Activated B cell treated with CpG ODN at 0.5 μM for 24 hours (primary cell): ENCODE measurements at regions not wholly inside any gene's neighbourhood (a gene's known extent, or its start where the extent isn't known, plus 50 kb on each side); places are given as distances from the start of the nearest gene placed in this dataset.

Experiments
- ATAC-seq: fragments of 200-7000 bp; cut with Tn5 transposase; one replicate; pipeline ENCODE4 v1.10.0; 2021; ENCODE audit warnings: low read depth, mild to moderate bottlenecking, moderate library complexity
- CTCF ChIA-PET: fragments of 350-600 bp; sonication (Branson Sonifier 250); formaldehyde crosslinking; loops from one replicate; lab custom pipeline; 2021; ENCODE audit warnings: antibody characterized with exemption; lab: Charles Lee
- POLR2A ChIA-PET: fragments of 350-600 bp; sonication (Branson Sonifier 250); formaldehyde crosslinking; loops from one replicate; lab custom pipeline; 2021; ENCODE audit warnings: antibody characterized with exemption; lab: Charles Lee
- DNase-seq: peaks from one replicate; pipeline ENCODE4 v3.0.0; 2022
- H3K27ac Mint-ChIP-seq: one replicate; pipeline ENCODE4 v1.8.0; 2020; ENCODE audit warnings: mixed read lengths
- H3K27me3 Mint-ChIP-seq: one replicate; pipeline ENCODE4 v1.8.0; 2021; ENCODE audit warnings: mixed read lengths
- H3K36me3 Mint-ChIP-seq: one replicate; pipeline ENCODE4 v1.8.0; 2021; ENCODE audit warnings: low read depth, mixed read lengths
- H3K4me1 Mint-ChIP-seq: one replicate; pipeline ENCODE4 v1.8.0; 2021; ENCODE audit warnings: mixed read lengths
- H3K4me3 Mint-ChIP-seq: one replicate; pipeline ENCODE4 v1.8.0; 2020; ENCODE audit warnings: mild to moderate bottlenecking, mixed read lengths
- H3K9me3 Mint-ChIP-seq: one replicate; pipeline ENCODE4 v1.8.0; 2020; ENCODE audit warnings: mixed read lengths
- CTCF ChIP-seq: fragments of 200-600 bp; IDR thresholded peaks from one replicate; pipeline ENCODE4 v1.8.0; 2022; ENCODE audit warnings: antibody characterized with exemption, mild to moderate bottlenecking
- intact Hi-C: fragments of 100-400 bp; cut with micrococcal nuclease; formaldehyde crosslinking; loops from one replicate; pipeline ENCODE4 v1.15.1; 2024

GRCh38 chr12:13371367-13371766 is 174.8 kb downstream of the EMP1 start:
- Mint-ChIP-seq H3K4me3 (no peak overlapping the region), H3K9me3 (no peaks in the 10 kb centered on the region), H3K36me3 (no peaks in the 10 kb centered on the region), H3K27ac (no peak overlapping the region), H3K27me3 (no peaks in the 10 kb centered on the region), H3K4me1 (peaks cover 5% of the 10 kb centered on the region)
- CTCF ChIA-PET = interaction anchor here (1.4 to 1.6 kb wide), 2 partner anchors 9 to 289 kb away, joined by 5 to 9 read pairs; no protein-coding TSS in a partner anchor
- POLR2A ChIA-PET = no interaction called here
- TF ChIP-seq CTCF = no peak
- no peak for DNase-seq
- intact Hi-C loops = no loop called here
- ATAC-seq = no peak

- intact Hi-C loops = no loop called here
- no peaks in the 10 kb centered on the region for H3K9me3 Mint-ChIP-seq
- ATAC-seq = no peak
- H3K27me3 Mint-ChIP-seq = no peaks in the 10 kb centered on the region
- H3K4me3 Mint-ChIP-seq = no peak overlapping the region
- no peak overlapping the region for H3K27ac Mint-ChIP-seq
- CTCF ChIA-PET = interaction anchor here (1.0 kb wide), 1 partner anchor 9 kb away, joined by 3 read pairs; no protein-coding TSS in a partner anchor
- no peaks in the 10 kb centered on the region for H3K36me3 Mint-ChIP-seq
- POLR2A ChIA-PET = no interaction called here
- no peak for TF ChIP-seq CTCF
- peaks cover 5% of the 10 kb centered on the region for H3K4me1 Mint-ChIP-seq
- no peak for DNase-seq
Measured at GRCh38 chr12:13369474-13370056, 173.0 kb downstream of the EMP1 start.

GRCh38 chr12:13368971-13369370 is 172.4 kb downstream of the EMP1 start:
- POLR2A ChIA-PET = no interaction called here
- H3K27me3 Mint-ChIP-seq = no peaks in the 10 kb centered on the region
- H3K4me1 Mint-ChIP-seq = peaks cover 5% of the 10 kb centered on the region
- H3K4me3 Mint-ChIP-seq = no peak overlapping the region
- no peaks in the 10 kb centered on the region for H3K9me3 Mint-ChIP-seq
- no peak for TF ChIP-seq CTCF
- no peak overlapping the region for H3K27ac Mint-ChIP-seq
- H3K36me3 Mint-ChIP-seq = no peaks in the 10 kb centered on the region
- intact Hi-C loops = no loop called here
- no peak for DNase-seq
- ATAC-seq = no peak
- CTCF ChIA-PET = interaction anchor here (1.0 kb wide), 1 partner anchor 10 kb away, joined by 3 read pairs; no protein-coding TSS in a partner anchor

- no peak for ATAC-seq
- Mint-ChIP-seq H3K27me3 (no peaks in the 10 kb centered on the region), H3K4me1 (peaks cover 5% of the 10 kb centered on the region), H3K9me3 (no peaks in the 10 kb centered on the region), H3K27ac (no peak overlapping the region), H3K4me3 (no peak overlapping the region), H3K36me3 (no peaks in the 10 kb centered on the region)
- DNase-seq = no peak
- CTCF ChIA-PET = no interaction called here
- no peak for TF ChIP-seq CTCF
- POLR2A ChIA-PET = no interaction called here
- intact Hi-C loops = no loop called here
Measured at GRCh38 chr12:13368431-13368830, 171.9 kb downstream of the EMP1 start.

GRCh38 chr12:13367973-13368372 is 171.4 kb downstream of the EMP1 start:
- CTCF ChIA-PET = no interaction called here
- Mint-ChIP-seq H3K9me3 (no peaks in the 10 kb centered on the region), H3K27me3 (no peaks in the 10 kb centered on the region)

More at GRCh38 chr12:13367973-13368372, 171.4 kb downstream of the EMP1 start:
- POLR2A ChIA-PET = no interaction called here
- ATAC-seq = no peak
- peaks cover 5% of the 10 kb centered on the region for H3K4me1 Mint-ChIP-seq
- no peak overlapping the region for H3K4me3 Mint-ChIP-seq
- intact Hi-C loops = no loop called here
- no peaks in the 10 kb centered on the region for H3K36me3 Mint-ChIP-seq
- DNase-seq = no peak
- no peak overlapping the region for H3K27ac Mint-ChIP-seq
- TF ChIP-seq CTCF = no peak
